ENCODE measurements at regions not wholly inside any gene's neighbourhood (a gene's known extent, or its start where the extent isn't known, plus 50 kb on each side); places are given as distances from the start of the nearest gene placed in this dataset.

DNA sequence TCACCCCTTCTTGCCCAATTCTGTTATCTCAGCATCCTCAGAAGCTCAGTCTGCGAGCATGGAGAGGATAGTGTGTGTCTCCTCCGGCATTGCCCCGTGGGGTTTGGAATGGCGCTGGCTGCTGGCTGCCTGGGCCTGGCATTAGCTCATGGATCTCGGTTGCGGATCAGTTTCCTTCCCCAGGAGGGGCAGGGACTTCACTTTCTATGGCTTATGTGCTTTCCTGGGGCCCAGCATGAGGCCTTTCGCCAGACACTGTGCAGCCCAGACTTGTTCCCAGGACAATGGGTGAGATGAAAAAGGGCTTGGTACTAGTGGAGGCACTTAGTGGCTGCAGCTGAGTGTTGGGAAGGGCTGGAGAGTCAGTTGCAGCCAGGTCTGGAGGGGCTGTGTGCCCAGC lies 143.3 kb downstream of the GLI2 start:
- TF ChIP-seq EZH2 (IDR thresholded peaks at IDR 0.05; ENCODE audit: insufficient read depth, low read length) (no peak), CTCF (IDR thresholded peaks at IDR 0.05; ENCODE audit: insufficient read depth, low read depth, low read length) (no peak)
